Activated CD8-positive, alpha-beta memory T cell treated with anti-CD3 and anti-CD28 coated beads for 1 hour (primary cell): ENCODE measurements at regions not wholly inside any gene's neighbourhood (a gene's known extent, or its start where the extent isn't known, plus 50 kb on each side); places are given as distances from the start of the nearest gene placed in this dataset.

Experiments
- DNase-seq, 2 donors: peaks; one replicate each; pipeline ENCODE4 v3.0.0-alpha.2; 2020; ENCODE audit warnings: low read depth in 1 of 2; ENCODE audit errors: extremely low read depth in 1 of 2

- no peak for DNase-seq
These were observed 251.6 kb upstream of the ARID1B start for GRCh38 chr6:156525541-156525940.

- no peak for DNase-seq
These were observed 257.2 kb upstream of the ARID1B start for GRCh38 chr6:156519940-156520339.

GRCh38 chr6:156517088-156517487 is 260.1 kb upstream of the ARID1B start:
- DNase-seq: no peak

- DNase-seq: no peak
These were observed 261.9 kb upstream of the ARID1B start for GRCh38 chr6:156515242-156515641.

GRCh38 chr6:156513504-156513903 is 263.7 kb upstream of the ARID1B start:
- DNase-seq: no peak

GRCh38 chr6:156511570-156511969 is 265.6 kb upstream of the ARID1B start:
- DNase-seq: no peak

- DNase-seq: no peak
These were observed 266.1 kb upstream of the ARID1B start for GRCh38 chr6:156511051-156511450.

- no peak for DNase-seq
These were observed 266.9 kb upstream of the ARID1B start for GRCh38 chr6:156510242-156510641.

GRCh38 chr6:156509496-156509895 is 267.7 kb upstream of the ARID1B start:
- no peak for DNase-seq

- no peak for DNase-seq
These were observed 268.3 kb upstream of the ARID1B start for GRCh38 chr6:156508923-156509322.

- DNase-seq: no peak
These were observed 269.1 kb upstream of the ARID1B start for GRCh38 chr6:156508126-156508525.

- DNase-seq: no peak
These were observed 269.5 kb upstream of the ARID1B start for GRCh38 chr6:156507656-156508055.

- DNase-seq: no peak
These were observed 270.1 kb upstream of the ARID1B start for GRCh38 chr6:156507106-156507505.

- no peak for DNase-seq
These were observed 274.1 kb upstream of the ARID1B start for GRCh38 chr6:156502969-156503504.

GRCh38 chr6:156497618-156498017 is 279.6 kb upstream of the ARID1B start:
- no peak for DNase-seq

- DNase-seq: no peak
These were observed 289.3 kb upstream of the ARID1B start for GRCh38 chr6:156487877-156488276.

- no peak for DNase-seq
These were observed 292.0 kb upstream of the ARID1B start for GRCh38 chr6:156485150-156485549.

- no peak for DNase-seq
These were observed 302.6 kb upstream of the ARID1B start for GRCh38 chr6:156474507-156475120.

- no peak for DNase-seq
These were observed 306.2 kb upstream of the ARID1B start for GRCh38 chr6:156471000-156471399.

GRCh38 chr6:156464100-156464878 is 312.9 kb upstream of the ARID1B start:
- DNase-seq: no peak

- no peak for DNase-seq
These were observed 315.5 kb upstream of the ARID1B start for GRCh38 chr6:156461647-156462046.

- DNase-seq: no peak
These were observed 319.6 kb upstream of the ARID1B start for GRCh38 chr6:156457601-156458000.
